Glomerular visceral epithelial cell (primary cell): ENCODE measurements at regions not wholly inside any gene's neighbourhood (a gene's known extent, or its start where the extent isn't known, plus 50 kb on each side); places are given as distances from the start of the nearest gene placed in this dataset.
"Not testable (repeated sequence)": the region's sequence is repeated elsewhere in the genome, so short reads cannot be mapped to it uniquely, and the experiment has no call there.

Experiments used
- DNase-seq: peaks from one replicate; pipeline ENCODE4 v3.0.0-alpha.2; 2016; ENCODE audit errors: extremely low spot score

DNA sequence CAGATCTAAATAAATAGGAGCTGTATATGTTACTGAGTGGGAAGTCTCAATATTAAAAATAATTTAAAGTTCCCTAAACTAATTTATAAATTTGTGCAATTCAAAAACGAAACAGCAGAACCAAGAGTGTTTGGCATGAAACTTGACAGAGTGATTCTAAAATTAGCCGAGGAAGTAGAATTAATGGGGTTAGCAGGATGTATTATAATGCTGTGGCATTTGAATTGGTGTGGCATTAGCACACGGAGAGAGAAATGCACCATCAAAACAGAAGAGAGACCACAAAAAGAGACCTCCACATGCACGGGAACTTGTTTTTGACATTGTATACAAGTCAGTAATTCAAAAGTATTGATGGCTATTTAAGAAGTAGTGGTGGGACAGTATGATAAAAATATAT, 366.0 kb upstream of the RGS6 start:
- no peak for DNase-seq

- DNase-seq: not testable (repeated sequence)
Measured at GRCh38 chr14:71567499-71568133, 364.6 kb upstream of the RGS6 start.

- peak; percentile 53 for DNase-seq
Measured at GRCh38 chr14:71574976-71575375, 357.3 kb upstream of the RGS6 start.

DNA sequence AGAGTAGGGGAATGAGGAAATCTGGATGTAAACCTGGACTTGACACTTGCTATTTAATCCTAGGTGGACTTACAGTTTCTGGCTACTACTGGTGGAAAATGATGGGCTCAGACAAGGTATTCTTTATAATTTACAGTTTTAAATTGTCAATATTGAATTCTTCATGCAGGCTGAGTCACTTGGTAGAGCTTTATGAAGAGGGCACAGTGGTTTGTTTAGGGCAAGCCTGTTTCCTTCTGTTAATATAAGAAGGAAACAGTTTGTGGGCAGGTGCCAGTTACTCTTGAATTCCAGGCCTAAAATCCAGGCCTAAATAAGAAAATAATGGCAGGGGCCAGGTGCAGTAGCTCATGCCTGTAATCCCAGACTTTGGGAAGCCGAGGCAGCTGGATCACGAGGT, 355.8 kb upstream of the RGS6 start:
- no peak for DNase-seq

DNA sequence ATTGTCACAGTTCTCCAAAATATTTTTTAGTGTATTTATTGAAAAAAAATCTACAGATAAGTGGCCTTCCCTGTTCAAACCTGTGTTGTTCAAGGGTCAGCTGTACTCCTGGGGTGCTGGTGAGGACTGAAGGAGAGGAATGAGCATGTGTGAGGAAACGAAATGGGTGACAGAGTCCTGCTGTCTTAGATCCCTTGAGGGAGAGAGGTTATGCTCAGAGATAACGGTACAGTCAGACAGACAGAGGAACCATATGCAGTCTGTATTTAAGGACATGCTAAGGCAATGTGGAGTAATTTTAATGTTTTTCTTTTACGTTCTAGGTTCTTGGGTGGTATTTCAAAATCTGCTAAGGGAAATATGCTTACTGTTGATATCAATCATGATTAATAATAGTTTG, 352.9 kb upstream of the RGS6 start:
- no peak for DNase-seq

DNA sequence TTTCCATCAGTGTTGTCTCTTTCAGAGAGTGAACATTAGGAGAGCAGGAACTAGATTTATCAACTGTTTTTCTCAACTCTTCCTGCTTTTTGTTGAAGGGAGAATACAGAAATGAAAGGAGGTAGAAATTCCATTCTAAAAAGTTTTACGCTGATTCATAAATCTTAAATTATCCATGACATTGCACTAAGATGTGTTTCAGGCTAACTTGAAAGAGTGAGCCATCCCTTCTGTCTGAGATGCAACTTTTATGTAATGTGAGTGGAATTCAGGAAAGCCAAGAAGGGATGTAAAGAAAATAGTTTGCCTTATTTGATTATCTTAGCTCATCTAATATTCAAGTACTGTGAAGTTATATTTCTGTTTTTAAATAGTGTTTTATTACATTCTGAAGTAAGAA, 349.5 kb upstream of the RGS6 start:
- peak; percentile 20 for DNase-seq

DNA sequence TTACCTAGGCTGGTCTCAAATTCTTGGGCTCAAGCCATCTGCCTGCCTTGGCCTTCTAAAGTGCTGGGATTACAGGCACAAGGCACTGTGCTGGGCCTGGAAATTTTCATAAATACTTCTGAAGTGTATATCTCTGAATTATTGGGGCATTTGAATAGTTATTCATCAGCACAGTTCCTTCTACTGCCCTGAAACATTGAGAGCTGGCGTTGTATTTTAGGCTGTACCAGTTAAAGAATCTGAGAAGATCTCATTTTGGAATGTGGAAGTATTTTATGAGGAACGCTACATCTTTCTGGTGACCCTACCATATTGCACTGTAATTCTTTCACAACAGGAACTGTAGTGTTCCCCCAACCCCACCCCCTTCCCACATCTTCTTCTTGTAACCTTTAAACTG, 349.0 kb upstream of the RGS6 start:
- no peak for DNase-seq

DNA sequence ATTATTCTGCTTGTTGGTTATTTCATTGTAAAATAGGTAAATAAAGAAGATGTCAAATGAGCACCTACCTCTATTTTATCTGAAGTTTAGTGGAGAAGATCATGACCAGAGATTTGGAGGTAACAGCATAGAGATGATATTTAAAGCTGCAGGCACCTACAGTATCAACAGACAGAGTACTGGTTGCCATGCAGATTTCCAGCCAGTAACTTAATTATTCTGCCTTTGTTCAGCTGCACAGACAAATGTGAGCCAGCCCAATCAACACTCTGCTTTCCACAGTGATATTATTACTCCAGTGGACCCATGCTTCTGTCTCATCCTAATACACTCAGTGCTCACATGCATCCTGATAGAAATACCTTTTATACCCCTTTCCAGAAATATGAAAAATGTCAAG, 348.5 kb upstream of the RGS6 start:
- DNase-seq: no peak

- no peak for DNase-seq
Measured at GRCh38 chr14:71585361-71585760, 346.9 kb upstream of the RGS6 start.

DNA sequence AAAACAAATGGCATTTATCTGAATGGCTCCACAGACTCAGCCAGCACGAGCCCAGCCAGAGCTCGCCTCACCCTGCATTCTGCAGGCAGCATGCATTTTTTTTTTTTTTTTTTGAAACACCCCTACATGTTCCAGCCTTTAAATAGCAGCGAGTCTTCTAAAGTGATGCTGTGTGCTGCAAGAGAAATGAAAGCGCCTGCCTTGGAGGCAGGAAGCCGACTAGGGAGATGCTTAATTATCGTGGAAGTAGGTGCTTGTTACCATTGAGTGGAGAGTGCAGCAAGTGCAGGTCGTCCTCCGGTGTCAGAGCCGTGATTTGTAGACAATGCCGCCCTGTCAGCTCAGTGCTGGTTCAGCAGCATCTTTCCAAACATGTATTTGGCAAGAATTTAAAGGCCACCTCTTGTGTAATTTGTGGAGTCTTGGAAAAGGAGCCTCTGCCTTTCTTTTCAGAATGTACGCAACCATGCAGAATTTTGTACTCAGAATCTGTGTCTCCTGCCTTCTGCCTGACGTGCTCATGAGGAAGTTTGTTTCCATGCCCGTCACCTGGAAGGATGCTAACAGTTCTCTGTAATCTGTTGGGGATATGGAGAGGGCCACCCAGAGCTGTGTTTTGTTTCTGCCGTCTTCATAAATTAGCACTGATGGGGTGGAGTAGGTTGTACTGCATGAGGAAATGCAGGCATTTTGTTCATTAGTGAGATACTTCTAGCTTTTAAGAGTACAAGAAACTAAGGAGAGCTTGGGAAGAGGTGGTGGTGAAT, 345.9 kb upstream of the RGS6 start:
- no peak for DNase-seq

DNA sequence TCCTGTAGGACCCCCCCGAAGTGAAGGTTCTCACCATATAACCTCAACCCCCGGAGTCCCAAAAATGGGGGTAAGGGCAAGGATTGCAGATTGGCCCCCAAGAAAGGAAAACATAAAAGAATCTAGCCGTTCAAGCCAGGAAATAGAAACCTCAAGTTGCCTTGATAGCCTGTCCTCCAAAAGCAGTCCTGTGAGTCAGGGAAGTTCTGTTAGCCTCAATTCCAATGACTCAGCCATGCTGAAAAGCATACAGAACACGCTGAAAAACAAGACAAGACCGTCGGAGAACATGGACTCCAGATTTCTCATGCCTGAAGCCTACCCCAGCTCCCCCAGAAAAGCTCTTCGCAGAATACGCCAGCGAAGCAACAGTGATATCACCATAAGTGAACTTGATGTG, 344.2 kb upstream of the RGS6 start:
- peak; percentile 20 for DNase-seq

- no peak for DNase-seq
Measured at GRCh38 chr14:71588576-71589215, 343.5 kb upstream of the RGS6 start.

DNA sequence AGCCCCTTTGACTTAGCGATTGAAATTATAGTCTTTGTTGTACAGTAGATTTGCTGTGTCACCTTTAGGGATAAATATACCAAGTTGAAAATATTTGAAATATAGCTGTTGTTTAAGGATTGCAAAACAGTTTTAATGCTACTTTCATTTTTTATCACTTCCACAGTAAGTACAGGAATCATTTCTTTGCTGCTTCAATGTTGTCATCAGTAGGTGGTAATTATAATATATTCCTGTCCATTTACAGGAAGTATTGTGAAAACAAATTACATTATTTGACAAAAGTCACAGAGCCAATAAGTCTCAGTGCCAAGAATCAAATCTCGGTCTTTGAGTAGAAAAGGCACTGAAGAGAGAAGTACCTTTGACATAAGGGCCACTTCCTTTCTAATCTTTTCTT, 342.6 kb upstream of the RGS6 start:
- DNase-seq: no peak

DNA sequence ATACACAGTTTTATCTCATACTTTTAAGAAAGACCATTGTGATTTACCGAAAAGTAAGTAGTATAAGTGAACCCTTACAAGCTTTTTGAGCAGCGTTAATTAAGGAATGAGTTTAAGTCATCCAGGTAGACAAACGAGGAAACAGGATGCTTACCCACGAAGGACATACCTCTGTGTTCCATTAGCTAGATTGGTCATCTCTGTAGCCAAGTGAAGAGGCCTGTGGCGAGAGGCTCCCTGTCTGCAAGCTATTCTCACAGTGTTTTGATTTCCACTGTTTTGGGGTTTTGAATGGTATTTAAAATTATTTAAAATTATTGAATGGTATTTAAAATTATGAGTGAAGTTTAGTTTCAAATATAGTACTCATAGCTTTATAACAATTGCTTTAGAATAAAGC, 342.1 kb upstream of the RGS6 start:
- no peak for DNase-seq

- no peak for DNase-seq
Measured at GRCh38 chr14:71591231-71591630, 341.0 kb upstream of the RGS6 start.

DNA sequence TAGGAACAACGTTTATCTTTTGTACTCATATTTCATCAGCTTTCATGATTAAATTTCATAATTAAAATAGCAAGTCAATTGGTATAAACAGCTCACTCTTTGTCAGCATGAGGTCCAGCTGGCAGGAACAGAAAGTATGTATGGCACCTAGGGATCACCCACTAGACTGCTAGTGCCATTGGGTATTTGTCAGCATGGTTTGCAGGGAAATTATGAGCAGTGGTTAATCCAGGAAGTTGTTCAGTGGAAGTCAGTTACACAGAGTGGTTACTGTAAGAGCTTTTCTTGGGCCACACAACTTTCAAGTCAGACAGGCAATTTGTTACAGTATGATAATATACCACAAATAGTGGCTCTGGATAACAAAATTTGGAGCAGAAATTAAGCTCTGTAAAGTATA, 340.3 kb upstream of the RGS6 start:
- DNase-seq: peak; percentile 21

DNA sequence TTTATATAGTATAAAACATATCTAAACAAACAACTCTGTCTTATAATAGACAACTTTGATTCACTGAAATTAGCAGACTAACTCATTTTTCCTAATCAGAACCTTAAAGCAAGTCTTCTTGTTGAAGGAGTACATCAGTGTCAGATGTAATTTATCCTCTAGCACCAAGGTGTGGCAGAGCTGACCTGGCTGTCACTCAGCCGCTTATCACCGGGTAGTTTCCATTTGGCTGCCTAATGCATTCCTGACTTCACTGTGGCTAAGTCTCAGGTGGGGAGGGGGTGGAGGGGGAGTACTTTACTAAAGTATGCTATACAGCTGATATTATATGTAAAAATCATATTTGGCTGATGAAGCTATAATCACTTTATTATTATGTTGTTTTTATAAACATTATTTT, 339.9 kb upstream of the RGS6 start:
- DNase-seq: no peak

DNA sequence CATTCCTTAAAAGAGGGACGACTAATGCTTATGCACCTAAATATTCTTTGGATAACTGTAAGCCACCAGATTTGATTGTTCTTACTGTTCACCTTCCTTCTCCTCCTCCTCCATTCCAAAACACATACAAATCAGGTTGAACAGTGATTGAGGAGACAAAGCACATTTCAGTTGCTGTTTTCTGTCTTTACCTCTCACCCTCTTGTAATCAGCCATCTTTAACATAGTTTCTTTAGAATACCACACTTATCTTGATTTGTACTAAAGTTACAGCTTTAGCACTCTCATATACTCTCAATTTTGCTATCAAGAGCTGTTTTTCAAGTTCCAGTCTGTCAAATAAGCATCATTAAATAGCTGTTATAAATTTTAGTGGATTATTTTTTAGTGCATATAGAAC, 338.3 kb upstream of the RGS6 start:
- DNase-seq: no peak

DNA sequence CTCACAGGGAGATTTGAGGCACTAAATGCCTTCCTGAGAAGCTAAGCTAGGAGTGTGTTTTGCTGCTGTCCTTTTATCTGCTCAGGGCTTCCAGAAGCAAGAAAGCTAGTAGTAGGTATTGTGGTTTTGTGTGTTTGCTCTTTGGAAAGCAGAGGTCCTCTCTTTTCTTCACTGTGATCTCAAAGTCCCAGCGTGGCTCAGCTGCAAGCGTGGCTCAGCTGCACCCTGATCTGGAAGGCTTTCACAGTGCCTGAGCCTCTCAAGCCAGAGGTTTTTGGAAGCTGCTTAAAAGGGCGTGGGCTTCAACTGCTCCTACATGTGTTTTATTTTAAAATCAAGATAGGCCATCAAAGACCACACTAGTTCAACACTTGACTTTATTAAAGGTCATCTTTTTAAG, 337.4 kb upstream of the RGS6 start:
- no peak for DNase-seq

- DNase-seq: no peak
Measured at GRCh38 chr14:71595441-71595840, 336.8 kb upstream of the RGS6 start.

DNA sequence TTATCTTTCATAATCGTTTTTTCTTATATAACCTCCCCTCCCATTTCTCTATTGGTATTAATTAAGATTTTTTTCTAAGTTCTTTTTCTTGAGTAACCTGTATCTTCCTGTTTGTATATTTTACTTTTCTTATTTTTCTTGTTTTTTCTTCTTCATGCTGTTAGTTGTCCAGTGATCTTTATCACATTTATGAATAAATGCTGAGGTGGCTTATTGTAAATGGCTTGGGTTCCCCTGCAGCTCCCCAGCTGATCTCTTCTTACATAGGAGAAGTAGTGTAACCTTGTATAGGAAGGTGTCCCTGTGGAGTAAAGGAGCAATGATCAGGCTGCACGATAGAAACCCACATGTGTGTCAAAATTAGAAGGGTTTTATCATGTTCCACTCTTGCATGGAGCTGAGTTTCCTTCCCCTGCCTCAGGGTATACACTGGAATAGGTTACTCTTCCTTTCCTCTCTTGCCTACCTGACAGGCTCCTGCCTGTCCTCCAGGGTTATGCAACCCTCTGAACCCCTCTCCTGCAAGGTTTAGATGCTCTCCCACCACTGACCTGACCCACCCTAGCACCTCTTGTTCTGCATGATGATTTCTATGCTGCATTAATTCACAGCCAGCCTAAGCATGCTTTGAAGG, 334.8 kb upstream of the RGS6 start:
- DNase-seq: no peak

DNA sequence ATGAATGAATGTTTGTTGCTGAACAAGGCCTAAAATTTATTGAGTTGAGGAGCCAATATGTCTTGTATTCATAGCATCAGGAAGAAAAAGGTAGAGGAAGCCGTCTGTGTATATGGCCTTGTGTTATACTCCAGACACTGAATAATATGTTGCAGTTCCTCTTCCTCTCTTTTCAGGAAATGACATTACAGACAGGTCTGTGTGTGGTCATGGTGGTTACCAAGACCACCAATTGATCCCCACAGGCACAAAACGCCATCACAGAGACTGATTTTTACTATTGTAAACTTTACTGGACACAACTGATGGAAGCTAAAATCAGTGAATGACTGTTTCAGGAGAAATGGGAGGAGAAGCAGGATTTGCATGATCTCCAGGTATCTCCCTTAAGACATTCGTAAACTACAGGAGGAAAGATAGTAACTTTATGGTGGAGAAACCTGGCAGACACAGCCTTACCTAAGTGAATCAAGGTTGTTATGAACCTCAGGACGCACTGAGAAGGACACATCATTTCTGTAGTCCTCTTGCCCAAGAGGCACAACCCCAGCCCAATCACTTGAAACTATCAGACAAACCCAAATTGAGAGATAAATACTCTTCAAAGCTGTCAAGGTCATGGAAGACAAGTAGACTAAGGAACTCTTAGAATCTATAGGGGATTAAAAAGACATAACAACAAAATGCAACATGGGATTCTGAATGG, 334.1 kb upstream of the RGS6 start:
- DNase-seq: no peak
